ENCODE measurements at regions not wholly inside any gene's neighbourhood (a gene's known extent, or its start where the extent isn't known, plus 50 kb on each side); places are given as distances from the start of the nearest gene placed in this dataset.
"Not testable (repeated sequence)": the region's sequence is repeated elsewhere in the genome, so short reads cannot be mapped to it uniquely, and the experiment has no call there.

DNA sequence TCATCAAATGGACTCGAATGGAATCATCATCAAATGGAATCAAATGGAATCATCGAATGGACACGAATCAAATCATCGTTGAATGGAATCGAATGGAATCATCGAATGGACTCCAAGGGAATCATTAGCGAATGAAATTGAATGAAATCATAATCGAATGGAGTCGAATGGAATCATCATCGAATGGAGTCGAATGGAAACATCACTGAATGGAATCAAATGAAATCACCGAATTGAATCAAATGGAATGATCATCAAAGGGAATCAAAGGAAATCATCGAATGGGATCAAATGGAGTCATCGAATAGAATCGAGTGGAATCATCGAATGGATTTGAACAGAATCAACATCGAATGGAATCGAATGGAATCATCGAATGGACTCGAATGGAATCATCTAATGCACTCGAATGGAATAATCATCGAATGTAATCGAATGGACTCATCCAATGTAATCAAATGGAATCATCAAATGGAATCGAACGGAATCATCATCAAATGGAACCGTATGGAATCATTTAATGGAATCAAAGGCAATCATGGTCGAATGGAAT lies 232.2 kb downstream of the SHCBP1 start:
- TF ChIP-seq EZH2 (optimal IDR thresholded peaks at IDR 0.05; ENCODE audit: low read depth, low read length); EZH2phosphoT487 (IDR thresholded peaks at IDR 0.05; ENCODE audit: low read length): not testable (repeated sequence)
- TF ChIP-seq, protein P1, sequence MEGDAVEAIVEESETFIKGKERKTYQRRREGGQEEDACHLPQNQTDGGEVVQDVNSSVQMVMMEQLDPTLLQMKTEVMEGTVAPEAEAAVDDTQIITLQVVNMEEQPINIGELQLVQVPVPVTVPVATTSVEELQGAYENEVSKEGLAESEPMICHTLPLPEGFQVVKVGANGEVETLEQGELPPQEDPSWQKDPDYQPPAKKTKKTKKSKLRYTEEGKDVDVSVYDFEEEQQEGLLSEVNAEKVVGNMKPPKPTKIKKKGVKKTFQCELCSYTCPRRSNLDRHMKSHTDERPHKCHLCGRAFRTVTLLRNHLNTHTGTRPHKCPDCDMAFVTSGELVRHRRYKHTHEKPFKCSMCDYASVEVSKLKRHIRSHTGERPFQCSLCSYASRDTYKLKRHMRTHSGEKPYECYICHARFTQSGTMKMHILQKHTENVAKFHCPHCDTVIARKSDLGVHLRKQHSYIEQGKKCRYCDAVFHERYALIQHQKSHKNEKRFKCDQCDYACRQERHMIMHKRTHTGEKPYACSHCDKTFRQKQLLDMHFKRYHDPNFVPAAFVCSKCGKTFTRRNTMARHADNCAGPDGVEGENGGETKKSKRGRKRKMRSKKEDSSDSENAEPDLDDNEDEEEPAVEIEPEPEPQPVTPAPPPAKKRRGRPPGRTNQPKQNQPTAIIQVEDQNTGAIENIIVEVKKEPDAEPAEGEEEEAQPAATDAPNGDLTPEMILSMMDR (IDR thresholded peaks at IDR 0.05; ENCODE audit: low read length) = not testable (repeated sequence)

All from MM.1S (cell line).